Fibroblast of skin of left quadriceps (primary cell): ENCODE measurements at regions not wholly inside any gene's neighbourhood (a gene's known extent, or its start where the extent isn't known, plus 50 kb on each side); places are given as distances from the start of the nearest gene placed in this dataset.

ENCODE experiments used
- DNase-seq, 2 experiments: peaks; one replicate each; pipeline ENCODE4 v3.0.0-alpha.2; 2013; ENCODE audit warnings: low read depth in 2 of 2

GRCh38 chr9:96183751-96184150 is 118.2 kb downstream of the HSD17B3 start:
- no peak for DNase-seq

- no peak for DNase-seq
These were observed 123.8 kb downstream of the HSD17B3 start for GRCh38 chr9:96178153-96178552.

DNA sequence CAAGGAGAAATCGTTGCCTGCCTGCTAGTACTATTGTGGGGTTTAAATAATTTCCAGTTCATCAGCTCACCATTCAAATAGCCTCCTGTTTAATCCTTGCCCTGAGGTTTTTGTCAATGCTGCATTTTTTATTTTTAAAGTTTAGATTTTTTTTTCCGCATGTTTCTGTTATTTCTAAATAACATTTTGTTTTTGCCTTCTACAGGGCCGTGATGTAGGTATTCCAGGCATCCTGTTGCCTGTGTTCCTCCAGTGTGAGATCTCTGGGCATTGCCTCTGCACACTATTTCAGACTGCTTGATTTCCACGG is 124.3 kb downstream of the HSD17B3 start:
- no peak for DNase-seq

DNA sequence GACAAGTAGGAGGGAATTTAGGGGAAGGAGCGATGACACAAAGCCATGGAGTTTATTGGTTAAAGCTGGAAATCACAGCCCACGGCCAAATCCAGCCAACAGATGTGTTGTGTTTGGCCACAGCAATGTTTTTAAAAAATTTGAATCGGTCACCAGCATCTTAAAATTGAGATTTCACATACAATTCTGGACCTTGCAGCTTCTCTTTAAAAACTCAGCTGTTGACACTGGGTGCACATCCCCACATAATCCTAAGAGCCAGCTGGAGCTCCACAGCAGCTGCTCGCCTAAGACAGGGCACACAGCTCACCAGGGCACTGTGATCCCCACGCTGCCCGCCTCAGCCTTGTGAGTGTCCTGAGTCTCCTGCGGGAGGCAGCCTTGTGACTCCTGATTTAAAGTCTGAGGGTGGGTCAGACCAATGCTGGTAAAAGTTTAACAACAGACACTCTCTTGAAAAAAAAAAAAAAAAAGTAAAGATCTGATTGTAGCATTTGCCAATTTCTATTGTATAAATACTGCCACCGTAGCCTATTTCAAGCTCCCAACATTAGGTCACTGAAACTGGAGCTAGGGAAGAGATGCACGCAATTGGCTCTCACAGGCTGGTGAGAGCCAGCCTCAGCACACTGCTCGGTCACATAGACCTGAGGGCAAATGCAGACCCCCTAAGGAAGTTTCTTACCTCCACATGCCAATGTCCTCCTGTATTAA is 124.8 kb downstream of the HSD17B3 start:
- DNase-seq = no peak

DNA sequence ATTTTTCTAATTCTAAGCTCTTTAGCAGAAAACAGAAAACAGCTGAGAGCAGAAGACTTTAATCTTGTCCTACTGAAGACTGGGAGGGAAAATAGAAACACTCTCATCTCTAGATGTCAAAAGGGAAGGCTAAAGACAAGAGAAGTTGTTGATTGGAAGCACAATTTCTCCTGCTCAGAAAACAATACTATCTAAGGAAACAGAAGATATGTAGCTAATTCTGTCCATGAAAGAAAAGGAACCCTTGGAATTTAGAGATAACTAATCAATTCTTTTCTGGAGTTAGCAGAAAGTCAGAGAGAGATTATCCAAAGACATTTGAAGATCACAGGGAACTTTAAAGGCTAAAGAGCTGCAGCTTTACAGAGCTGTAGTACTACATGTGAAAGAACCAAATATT is 126.2 kb downstream of the HSD17B3 start:
- DNase-seq = no peak

- no peak for DNase-seq
These were observed 127.0 kb downstream of the HSD17B3 start for GRCh38 chr9:96175001-96175400.

- no peak for DNase-seq
These were observed 127.6 kb downstream of the HSD17B3 start for GRCh38 chr9:96174371-96174770.

DNA sequence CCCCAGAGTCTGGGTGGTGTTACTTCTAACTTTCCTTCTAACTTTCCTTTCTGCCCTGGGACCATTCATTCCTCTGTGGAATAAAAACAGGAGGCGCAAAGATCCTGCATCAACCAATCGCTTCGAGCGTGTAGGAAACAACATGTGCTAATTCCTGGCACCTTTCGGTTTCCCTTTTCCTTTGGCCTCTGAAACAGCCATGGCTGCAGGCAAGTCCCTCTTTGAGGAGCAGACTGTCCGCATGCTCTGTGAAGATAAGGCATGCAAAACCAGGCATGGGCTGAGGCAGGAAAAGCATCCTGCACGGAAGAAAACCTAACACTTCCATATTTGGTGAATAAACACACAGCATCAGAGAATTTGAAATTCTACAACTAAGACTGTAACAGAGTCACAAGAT is 128.3 kb downstream of the HSD17B3 start:
- DNase-seq = no peak

GRCh38 chr9:96172797-96173196 is 129.2 kb downstream of the HSD17B3 start:
- no peak for DNase-seq

GRCh38 chr9:96171728-96172127 is 130.2 kb downstream of the HSD17B3 start:
- DNase-seq = no peak

GRCh38 chr9:96169901-96170300 is 132.1 kb downstream of the HSD17B3 start:
- DNase-seq = no peak

DNA sequence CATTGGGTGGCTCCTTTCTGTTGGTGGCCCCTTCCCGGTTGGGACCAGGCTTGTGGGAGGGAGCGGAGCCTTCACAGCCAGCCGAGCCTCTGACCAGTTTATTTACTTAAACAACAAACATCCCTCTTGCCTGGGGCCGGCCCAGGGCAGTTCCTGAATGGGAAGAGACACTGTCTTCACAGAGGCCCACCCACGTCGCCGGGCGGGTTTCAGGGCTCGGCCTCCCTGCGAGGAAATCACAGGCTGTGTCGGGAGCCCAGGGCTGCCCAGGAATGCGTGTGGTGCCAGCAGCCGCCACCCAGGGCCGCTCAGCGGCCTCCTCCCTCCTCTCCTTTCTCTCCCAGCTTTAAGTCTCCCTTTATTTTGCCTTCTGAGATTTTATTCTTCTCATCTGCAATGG is 132.5 kb downstream of the HSD17B3 start:
- no peak for DNase-seq

- DNase-seq = no peak
These were observed 133.1 kb downstream of the HSD17B3 start for GRCh38 chr9:96168882-96169281.

GRCh38 chr9:96167011-96167410 is 135.0 kb downstream of the HSD17B3 start:
- no peak for DNase-seq

DNA sequence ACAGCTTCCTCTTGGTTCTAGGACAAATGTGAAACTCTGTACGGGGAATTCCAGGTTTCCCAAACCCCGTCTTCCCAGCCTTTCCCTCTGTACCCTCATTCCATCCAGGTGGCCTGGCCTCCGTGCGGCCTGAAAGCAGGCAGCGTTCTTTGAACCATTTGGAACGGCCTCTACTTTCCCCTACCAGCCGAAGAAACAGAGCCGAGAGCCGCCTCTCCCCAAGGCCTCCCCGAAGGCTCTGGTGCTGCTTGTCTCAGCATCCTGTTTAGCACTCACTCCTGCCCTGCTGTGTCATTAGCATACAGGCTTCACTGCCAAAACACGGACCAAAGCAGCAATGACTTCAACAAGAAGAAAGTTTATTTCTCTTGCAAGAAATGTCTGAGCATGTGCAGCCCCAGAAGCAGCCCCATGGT is 137.7 kb downstream of the HSD17B3 start:
- DNase-seq = no peak

- no peak for DNase-seq
These were observed 138.3 kb downstream of the HSD17B3 start for GRCh38 chr9:96163712-96164111.

DNA sequence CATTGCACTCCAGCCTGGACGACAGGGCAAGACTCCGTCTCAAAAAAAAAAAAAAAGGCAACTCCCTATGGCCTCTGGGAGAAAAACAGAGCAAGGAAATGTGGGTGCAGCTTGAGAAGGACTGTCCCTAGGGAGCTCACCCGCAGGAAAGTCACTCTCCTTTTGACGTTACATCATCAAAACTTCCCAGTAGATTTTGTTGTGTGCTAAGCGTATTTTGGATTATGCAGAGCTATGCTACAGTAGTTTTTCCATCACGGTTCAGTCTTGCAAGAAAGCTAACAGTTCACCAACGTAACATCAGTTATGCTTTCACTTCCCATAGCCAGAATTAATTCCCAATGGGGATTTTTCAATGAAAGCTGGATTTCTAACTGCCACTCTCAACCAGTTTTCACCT is 138.8 kb downstream of the HSD17B3 start:
- DNase-seq = no peak

- no peak for DNase-seq
These were observed 140.2 kb downstream of the HSD17B3 start for GRCh38 chr9:96161819-96162218.

GRCh38 chr9:96160866-96161265 is 141.1 kb downstream of the HSD17B3 start:
- no peak for DNase-seq

DNA sequence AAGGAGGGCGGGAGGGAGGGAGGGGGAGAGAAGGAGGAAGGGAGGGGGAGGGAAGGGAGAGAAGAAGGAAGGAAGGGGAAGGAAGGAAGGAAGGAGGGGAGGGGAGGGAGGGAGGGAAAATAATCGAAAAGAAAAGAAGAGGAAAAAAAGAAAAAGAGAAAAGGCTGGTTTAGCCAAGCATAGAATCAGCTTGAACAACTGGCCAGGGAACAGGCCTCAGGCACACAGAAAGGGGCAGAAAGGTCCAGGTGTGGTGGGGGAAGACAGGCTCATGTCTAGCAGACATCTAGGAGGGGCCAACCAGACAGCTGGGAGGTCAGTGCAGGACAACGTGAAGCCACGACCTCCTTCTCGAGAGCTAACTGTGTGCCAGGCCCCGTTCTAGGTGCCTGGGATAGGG is 141.8 kb downstream of the HSD17B3 start:
- DNase-seq = no peak

DNA sequence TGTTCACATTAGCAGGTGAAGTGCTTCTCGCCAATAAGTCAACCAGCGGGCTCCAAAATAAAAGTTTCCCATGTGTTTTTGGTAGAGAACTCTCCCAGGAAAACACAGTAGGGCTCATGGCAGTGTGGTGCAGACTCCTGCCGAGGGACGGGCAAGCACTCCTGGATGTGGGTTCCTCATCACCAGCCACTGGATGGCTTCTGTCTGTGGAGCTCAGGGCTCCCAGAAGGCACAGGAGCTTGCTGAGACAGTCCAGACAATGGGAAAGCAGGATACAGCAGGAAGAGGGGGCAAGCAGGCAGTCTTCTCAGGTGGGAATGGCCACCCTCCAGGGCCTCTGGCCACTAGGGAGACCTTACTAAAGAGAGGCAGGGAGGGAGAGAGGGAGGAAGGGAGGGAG is 142.4 kb downstream of the HSD17B3 start:
- DNase-seq = no peak

DNA sequence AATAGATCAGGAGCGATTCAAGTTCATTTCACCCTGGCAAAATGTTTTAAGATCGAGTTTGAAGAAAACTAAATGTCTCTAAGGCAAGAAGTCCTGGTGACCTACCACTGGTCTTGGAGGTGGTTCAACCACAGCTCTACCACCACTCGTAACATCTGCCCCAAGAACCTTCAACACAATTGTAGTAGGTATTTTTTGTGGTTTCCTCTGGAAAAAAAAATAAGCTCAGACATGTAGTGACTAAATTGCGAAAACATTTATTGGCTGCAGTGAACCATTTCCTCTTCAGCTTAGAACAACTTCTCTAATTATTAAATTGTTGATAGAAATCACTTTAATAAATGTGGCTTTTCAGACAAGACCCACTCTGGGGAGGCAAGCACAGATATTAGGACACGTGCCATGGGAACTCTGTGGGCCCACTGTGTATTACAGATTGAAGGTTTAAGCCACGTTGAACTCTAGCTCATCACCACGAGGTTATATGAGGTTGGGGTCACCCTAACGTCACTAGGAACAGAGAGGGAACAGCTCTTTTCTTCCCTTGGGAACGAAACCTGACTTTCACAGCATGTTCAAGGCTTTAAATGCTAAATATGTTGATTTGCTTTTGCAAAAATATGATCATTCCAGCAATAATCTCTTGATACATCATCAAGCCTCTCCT is 142.9 kb downstream of the HSD17B3 start:
- no peak for DNase-seq

DNA sequence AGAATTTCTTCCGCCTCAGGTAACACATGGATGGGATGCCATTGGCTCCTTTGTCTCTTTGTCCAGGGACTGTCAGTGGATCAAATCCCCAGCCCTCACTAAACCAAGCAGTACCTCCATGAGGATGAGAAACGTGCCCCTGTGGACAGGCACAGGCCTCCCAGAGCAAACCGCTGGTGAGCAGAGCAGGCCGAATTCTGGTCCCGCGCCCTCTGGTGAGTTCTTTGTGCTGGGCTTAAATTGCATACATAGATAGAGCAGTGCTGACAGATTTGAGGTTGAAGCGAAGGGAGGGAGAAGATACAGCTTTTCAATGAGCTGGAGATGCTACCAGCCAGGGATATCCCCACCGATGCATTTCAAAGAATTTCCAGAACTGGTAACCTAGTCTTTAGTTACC is 143.8 kb downstream of the HSD17B3 start:
- no peak for DNase-seq

GRCh38 chr9:96157675-96158074 is 144.3 kb downstream of the HSD17B3 start:
- no peak for DNase-seq
